CD4-positive, alpha-beta T cell treated with Interleukin-10 for 1 hour (primary cell): ENCODE measurements at regions not wholly inside any gene's neighbourhood (a gene's known extent, or its start where the extent isn't known, plus 50 kb on each side); places are given as distances from the start of the nearest gene placed in this dataset.

Experiments
- DNase-seq: peaks from one replicate; pipeline ENCODE4 v3.0.0-alpha.2; 2020

DNA sequence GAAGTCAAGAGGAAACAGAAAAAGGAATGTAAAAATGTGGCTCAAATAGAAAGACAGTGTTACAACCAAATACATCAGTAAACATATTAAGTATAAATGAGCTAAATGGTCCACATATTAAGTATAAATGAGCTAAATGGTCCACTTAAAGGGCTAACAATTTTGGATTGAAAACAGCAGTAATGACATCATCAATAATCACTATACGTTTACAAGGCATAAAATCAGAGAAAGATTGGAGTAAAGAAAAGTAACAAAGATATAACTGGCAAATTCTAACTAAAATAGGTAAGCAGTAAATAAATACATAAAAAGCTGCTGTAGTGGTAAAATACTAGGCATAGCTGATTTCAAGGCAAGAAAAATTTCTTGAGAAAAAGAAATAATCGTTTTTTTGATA is 1298.4 kb upstream of the CELF2 start:
- no peak for DNase-seq

DNA sequence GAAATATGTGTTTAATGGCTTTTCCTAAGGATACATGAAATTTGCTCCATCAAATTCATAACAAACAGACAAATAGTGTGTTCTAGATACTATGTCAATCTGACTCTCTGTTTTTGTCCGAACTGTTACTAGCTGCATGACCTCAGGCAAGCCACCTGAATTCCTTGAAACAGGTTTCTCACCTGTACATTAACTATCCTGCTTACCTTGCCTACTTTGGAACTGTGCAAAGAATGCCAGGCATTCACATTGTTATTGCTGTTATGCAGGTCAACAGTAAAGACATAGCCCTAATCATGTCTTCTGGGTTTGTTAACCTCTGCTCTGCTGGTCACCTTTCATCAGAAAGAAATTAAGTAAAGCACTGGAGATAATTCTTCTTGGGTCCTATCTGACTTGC is 1283.9 kb upstream of the CELF2 start:
- no peak for DNase-seq

DNA sequence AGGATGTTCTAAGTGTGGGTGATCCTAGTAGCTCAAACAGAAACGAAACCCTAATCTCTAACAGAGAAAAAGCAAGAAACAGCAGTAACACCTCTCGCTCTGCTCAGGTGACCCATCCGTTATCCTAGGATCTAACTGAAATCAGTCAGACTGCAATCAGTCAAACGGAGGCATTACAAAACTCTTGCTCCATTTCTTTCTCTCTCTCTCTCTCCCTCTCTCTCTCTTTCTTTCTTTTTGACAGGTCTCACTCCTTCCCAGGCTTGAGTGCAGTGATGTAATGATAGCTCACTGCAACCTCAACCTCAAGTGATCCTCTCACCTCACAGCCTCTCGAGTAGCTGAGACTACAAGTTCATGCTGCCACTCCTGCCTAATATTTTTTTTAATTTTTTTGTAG is 1283.5 kb upstream of the CELF2 start:
- DNase-seq = no peak

DNA sequence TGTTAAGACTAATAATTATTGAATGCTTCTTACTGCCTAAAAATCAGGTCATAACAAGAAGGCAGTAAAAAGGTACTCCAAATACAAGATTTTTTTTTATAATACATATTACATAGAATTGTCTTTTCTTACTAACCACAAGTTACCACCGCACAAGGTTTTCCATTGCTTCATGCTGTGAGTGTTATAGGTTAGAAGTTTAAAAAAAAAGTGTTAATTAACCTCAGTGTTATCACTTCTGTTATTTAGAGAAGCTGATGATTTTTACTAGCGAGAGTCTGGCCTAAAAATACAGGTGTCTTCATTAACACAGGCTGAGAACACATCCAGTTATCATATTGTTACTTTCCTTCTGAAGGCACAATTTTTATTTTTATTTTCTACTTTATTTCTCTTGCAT is 1281.9 kb upstream of the CELF2 start:
- no peak for DNase-seq

DNA sequence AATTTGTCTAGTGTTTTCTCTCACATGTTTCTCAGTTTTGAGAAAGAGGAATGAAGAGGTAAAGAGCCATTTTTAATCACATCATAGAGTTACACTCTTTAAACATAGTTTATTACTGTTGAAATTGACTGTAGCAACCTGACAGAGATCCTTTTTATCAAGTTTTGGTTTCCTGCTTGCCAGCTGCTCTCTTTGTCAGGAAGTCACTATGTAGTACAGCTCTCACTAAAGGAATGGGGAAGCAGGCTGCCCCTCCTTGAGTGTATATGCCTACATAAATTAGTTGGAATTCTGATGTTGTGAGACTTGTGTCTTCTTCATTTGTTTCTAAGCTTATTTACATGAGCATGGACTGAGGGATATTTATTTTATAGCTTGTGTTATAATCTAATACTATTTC is 1274.0 kb upstream of the CELF2 start:
- DNase-seq = no peak

DNA sequence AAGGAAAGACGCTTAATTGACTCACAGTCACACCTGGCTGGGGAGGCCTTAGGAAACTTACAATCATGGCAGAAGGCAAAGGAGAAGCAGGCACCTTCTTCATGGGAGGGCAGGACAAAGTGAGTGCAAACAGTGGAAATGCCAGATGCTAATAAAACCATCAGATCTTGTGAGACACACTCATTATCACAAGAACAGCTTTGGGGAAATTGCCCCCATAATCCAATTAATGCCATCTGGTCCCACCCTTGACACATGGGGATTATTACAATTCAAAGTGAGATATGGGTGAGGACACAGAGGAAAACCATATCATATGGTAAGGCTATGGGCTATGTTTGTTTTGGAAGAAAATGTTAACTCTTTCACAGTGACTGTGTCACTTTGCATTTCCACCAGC is 1272.5 kb upstream of the CELF2 start:
- no peak for DNase-seq

DNA sequence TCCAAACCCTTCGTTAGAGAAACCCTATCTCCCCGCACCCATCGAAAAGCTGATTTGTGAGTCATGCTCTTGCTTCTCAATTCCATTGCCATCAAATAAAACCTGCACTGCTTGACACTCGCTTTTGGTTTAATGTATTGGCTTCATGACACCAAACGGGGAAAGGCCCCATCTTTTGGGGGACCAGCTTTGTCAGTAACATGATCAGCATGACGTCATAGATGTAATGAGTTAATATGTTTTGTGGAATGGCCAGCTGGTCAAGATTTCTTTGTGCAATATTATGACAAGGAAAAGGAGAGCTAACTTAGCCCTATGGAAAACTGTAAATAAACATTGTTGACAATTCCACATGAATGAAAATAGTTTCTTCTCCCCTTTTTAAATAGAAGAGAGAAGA is 1260.5 kb upstream of the CELF2 start:
- no peak for DNase-seq

DNA sequence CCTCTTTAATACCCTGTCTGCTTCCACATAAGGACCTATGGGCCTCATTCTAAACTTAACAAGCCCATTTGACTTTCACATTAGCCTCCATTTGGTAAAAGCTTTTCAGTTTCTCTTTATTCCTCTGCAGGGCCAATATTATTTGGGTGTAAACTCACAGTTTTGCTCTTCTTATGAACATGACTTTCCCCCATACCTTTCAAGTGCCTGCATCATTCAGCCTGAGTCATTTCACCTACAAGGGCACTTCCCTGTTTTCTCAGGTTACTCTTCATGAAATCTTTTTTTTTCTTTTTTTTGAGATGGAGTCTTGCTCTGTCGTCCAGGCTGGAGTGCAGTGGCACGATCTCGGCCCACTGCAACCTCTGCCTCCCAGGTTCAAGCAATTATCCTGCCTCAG is 1258.1 kb upstream of the CELF2 start:
- DNase-seq = no peak

DNA sequence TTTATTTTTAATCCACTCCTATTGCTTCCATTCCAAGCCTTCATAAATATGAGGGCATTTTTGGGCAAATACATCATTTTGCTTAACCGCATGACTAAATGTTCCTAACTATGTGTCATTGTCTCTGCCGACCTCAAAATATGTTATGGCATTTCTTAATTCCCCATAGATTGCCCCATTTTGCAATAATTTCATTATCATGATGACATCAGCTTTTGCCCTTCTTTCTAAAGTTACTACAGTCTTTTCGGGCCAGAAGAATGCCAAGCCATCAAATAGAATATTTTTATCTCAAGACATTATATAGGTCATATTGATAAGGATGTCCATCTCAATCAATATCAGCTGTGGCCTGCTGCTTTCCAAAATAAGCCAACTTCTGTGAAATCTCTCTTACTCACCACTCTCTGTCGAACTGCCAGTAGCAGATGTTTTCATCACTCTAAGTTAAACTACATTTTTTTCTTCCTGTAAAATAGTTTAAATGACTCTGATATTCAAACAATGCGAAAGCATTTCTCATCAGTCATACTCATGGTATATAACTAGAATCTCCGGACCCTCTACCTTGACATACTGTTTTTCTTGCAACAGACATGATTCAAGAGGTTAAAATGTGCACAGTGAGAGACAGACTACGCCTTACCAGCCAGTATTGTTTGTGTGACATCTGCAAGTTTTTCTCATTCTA is 1254.6 kb upstream of the CELF2 start:
- DNase-seq = no peak

DNA sequence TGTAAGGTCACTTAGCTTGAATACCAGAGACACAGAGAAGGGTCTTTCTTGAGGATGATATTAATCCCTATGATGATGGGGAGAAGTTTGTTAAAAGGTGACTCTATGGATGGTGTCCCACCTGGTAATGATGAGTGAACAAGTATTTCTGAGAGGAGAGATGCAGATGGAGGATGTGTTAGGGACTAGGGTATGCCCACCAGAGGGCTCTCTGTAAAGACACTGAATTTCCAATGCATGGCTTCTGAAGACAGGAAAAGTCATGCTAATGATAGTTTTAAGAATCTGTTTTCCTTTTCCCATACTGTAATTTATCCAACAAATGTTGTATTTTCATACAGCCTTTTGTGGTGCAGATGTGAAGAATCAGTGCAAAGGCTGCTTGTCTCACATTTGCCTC is 1250.9 kb upstream of the CELF2 start:
- DNase-seq = no peak

DNA sequence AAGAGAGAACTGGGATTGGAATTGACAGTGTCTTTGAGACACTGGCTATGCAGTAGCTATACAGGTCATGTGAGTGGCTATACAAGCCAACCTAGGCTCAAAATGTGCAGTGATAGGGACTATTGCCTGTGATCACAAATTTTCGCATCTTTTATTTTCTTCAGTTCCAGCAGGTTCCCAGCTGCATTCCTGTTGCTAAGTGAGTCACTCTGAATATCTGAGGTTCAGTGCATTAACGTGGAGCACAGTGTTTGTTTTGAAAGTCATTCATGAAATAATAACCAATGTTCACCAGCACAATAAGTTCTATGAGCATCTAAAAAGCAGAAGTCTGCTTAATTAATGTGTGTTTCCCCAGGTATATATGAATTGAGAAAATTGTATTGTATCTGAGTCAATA is 1236.0 kb upstream of the CELF2 start:
- no peak for DNase-seq

DNA sequence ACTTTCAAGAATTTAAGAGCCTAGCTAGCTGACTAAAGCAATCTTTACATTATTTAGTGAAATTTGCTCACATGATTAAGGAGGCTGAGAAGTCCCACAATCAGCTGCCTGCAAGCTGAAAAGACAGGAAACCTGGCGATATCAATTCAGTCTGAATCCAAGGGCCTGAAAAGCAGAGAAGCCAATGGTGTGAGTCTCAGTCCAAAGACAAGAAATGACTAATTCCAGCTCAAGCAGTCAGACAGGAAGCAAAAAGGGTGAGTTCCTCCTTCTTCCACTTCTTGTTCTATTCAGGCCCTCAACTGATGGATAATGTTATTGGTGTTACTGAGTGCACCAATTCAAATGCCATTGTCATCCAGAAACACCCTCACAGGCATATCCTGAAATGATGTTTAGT is 1231.6 kb upstream of the CELF2 start:
- DNase-seq = no peak

DNA sequence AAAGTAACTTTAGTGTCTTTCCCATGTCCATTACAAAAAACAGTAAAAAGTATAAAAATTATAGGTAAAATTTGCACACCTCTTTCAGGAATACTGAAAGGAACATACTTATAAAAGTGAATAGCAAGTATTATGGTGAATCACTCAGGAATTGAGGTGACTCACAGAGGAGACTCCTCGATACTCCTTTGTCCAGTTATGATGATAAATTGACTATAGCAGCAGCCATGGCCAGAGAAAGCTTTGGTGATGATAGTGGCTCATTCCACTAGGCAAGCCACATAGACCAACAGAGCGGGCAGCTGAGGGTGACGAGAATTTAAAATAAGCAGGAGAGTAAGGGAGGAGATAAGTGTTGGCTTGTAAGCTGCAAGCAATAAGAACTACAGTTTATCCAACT is 1231.1 kb upstream of the CELF2 start:
- no peak for DNase-seq

DNA sequence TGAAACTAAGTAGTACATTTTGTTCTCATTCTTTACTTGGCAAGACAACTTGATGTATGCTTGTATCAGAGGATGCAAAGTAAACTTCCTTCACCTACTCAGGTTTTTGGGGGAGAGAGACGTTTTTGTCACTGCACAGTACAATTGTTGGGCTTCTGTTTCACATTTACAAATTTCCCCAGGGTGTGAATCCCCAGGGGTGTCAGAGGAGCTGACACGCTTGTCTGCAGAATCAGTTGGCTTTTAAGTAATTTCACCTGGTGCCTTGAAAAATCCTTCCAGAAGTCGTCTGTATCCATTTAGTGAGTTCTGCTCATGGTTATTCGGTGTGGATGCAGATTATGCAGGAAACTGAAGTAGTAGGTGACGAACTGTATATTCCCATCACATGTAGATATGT is 1227.7 kb upstream of the CELF2 start:
- DNase-seq = no peak

DNA sequence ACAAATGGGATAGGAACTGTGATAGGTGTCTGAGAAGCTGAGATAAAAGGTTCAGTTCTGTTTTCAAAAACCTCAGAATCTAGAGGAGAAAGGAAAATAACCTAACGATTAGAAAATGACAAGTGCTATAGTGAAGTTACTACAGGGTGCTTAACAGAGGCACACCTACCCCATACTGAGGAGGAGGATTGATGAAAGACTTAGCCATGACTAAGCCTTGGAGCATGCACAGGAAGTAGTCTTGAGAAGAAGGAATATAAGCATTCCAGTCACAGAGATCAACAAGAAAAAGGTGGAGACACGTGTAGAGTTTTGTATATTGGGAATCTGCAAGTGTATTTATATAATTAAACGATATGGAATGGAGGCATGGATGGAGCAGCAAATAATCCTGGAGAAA is 1225.5 kb upstream of the CELF2 start:
- DNase-seq = no peak

DNA sequence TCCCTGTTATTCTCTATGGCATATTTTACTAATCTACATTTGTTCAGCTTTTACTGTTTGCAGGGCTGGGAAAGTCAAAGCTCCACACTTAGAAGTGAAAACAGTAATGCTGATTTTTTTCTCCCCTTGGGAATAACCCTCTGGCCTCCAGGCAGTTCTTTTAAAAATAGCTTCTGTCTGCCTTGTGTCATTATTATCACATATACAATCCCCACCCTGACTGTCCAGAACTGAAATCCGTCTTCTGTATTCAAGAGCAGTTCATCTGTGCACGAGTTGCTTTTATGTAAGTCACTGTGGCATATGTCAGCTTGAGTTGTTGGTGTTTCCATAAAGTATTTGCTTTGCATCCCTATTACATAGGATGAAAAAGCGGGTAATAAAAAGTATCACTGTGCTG is 1221.1 kb upstream of the CELF2 start:
- DNase-seq = no peak

DNA sequence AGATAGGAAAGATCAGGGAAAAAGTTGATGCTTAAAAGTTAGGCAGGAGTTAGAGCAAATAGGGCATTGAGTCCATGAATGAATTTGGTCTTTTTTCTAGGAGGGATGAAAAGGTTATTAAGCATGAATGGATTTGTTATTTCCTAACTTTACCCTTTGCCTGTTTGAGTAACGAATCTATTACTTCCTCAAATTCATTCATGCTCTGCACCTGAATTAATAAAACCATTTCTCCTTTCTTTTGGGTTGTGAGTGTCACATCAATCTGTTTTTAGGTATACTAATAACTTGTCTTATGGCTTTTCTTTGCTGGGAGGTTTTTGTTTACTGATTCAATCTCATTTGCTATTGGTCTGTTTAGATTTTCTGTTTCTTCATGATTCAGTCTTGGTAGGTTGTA is 1217.7 kb upstream of the CELF2 start:
- DNase-seq = no peak

DNA sequence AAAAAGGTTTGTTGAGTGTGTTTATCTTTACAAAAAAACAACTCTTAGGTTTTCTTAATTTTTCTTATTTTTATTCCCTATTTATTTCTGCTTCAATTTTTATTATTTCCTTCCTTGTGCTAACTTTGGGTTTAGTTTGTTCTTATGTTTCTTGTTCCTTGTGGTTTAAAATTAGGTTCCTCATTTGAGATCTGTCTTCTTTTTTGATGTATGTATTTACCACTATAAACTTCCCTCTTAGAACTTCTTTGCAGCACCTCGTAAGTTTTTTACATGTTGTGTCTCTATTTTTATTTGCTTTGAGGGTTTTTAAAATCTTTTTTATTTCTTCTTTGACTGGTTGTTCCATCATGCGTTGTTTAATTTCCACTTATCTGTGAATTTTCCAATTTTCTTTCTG is 1217.1 kb upstream of the CELF2 start:
- DNase-seq = no peak

DNA sequence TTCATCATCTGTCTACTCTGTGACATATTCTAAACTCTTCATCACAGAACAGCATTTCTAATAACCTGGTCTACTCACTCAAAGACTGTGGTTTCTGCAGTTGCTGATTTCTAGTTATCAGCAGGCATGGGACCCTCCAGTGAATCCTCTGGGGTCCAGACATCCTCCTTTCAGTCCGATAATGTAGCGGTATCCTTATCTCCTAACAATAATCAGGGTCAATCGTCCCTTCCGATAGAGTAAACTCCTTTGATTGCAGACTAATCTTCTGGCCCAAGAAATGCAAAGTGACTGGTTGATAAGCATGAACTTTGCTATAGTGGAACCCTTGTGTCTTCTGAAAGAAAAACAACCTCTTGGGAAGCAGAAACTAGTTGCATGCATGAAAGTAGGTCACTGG is 1209.8 kb upstream of the CELF2 start:
- DNase-seq = no peak

DNA sequence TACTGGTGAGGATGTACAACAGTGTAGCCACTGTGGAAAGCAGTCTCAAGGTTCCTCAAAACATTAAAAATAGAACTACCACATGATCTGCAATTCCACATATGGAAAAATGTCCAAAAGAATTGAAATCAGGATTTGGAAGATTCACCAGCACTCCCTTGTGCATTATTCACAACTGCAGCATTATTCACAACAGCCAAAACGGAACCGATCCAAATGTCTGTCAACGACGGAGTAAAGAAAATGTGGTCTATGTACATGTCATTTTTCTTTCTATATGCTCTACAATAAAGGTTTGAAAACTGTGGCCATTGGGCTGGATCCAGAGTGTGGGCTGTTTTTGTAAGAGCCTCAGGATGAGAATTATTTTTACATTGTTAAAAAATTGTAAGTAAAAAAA is 1206.1 kb upstream of the CELF2 start:
- no peak for DNase-seq

DNA sequence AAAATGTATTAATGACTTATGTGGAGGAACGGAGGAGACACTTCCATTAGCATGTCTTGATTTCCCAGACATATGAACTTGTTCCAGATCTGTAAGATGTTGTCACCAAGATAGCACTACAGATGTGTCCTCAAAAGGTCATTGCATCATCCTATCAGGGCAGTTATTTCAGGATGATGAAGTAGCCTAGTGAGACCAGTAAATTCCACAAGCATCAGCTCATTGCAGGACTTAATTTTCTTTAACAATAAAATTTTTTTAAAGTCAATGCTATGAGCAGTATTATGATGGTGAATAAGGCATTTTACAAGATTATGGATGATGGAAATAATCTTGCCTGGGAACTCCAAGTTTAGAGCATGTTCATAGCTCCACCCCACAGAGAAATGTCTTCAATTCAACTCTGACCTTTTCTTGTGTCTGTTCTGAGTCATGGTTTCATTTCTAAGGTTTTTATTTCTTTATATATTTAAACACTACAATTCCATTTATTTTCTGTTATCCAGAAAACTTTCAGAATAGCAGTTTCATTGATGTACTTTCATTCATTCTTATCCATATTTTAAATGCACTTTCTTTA is 1203.3 kb upstream of the CELF2 start:
- DNase-seq = no peak

DNA sequence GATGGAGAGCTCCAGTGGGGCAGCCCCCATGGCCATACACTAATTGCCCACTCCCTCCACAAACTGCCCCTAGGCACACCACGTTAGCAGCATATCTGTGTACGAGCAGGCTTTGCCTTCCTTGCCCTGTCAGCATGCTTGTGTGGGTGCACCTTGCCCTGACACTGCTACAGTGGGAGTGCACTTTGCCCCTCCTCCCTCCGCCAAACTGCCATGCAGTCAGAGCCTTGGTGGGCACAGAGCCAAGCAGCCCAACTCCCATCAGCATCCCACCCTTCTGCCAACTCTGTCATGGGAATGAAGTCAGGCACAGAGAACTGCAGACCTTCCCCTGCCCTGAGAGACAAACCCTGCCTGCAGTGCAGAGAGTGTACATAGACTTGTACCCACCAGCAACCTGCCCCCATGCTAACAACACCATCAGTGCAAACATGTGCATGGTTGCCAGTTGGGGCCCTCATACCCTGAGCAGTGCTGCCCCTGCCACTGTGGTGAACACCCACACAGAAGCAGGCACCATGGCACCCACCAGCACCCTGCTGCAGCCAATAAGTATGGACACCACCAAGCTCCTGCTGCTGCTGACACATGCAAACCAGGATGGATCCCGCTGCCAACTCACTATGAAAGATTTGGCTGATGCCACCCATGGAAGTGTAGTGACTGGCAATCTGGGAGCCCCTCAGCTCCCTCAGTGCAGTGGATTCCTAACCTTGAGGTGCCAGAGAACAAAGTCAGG is 1197.7 kb upstream of the CELF2 start:
- no peak for DNase-seq

DNA sequence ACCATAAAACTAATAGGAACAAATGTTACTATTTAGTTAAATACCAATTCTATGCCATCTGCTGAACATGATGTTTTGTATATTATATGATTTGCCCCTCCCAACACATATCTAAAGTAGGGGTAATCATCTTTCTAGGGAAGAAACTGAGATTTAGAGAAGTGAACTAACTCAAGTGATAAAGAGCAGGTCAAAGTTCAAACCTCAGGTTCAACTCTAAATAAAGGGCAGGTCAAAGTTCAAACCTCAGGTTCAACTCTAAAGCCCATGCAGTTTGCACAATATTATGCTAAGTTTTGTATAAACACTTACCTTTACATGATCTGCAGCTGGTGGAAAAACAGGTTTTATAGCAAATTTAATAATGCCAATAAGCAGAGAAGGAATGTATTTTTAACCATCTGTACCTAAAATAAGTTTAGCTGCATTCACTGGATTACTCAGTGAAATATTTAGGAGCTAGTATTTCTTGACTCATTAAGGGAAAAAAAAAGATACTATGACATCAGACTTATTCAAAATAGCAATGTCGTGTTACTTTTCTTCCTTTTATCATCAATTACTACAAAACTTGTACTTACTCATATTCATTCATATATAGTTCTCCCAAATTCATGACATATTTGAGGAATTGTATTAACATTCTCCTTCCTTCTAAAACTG is 1194.3 kb upstream of the CELF2 start:
- no peak for DNase-seq

DNA sequence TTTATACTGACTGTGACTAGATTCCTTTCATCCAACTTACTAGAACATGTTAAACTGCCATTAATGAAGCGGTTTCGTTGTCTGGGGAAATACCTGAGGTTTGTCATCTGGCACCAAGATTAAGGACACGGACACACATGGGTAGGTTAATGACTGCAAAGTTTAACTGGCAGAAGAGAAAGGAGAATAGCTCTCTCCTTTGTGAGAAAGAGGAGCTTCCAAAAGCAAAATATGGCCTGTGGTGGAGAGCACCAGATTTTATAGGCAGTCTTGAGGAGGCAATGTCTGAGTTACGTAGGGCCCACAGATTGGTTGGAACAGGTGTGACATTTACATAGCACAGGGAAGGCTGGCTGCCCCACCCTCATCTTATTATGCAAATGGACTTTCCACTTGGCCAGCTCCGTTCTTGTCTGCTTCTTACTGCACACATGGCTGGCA is 1193.0 kb upstream of the CELF2 start:
- DNase-seq = no peak
